NT2/D1 (cell line): ENCODE measurements at regions not wholly inside any gene's neighbourhood (a gene's known extent, or its start where the extent isn't known, plus 50 kb on each side); places are given as distances from the start of the nearest gene placed in this dataset.

Source experiments
- SUZ12 ChIP-seq: IDR thresholded peaks from 2 replicates; pipeline ENCODE4 v1.6.1; 2011; ENCODE audit not compliant: insufficient read length, insufficient read depth; ENCODE audit errors: extremely low read depth
- YY1 ChIP-seq: IDR thresholded peaks from 2 replicates; pipeline ENCODE4 v1.6.1; 2011; ENCODE audit not compliant: insufficient read length, insufficient read depth
- ZNF274 ChIP-seq: IDR thresholded peaks from 2 replicates; pipeline ENCODE4 v1.6.1; 2011; ENCODE audit warnings: mild to moderate bottlenecking, low read depth, low read length

DNA sequence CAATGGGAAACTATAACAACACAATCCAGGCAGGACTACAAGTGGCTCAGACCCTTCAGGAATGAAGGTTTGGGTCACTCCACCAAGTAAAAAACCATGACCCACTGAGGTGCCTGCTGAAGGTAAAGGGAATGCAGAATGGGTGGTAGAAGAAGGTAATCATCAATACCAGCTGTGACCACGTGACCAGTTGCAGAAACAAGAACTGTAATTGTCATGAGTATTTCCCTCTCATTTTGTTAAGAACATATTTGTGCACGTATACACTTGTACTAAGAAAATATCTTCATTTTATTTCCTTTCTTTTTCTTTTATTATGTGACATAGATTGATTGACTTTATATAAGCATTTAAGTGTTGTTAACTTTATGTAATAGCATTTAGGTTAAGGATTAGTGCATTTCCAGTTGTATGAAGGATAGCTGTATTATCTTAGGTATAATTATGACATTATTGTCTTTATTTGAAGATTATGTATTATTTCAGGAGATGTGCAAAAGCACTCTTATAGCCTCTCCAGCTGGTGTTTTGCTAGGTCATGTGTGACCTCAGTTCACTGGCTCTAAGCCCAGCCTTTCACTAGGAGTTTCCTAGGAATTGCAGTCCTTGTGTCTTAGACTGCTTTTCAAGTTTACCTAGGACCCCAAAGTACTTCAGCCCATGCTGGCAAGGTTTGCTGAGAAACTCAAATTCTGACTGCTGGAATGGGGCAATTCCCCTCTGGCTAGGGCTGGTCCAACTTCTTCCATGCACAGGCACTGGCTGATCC is 125.7 kb upstream of the DPP10 start:
- TF ChIP-seq ZNF274 (no peak), SUZ12 (no peak), YY1 (no peak)
